HEK293T (cell line): ENCODE measurements at regions not wholly inside any gene's neighbourhood (a gene's known extent, or its start where the extent isn't known, plus 50 kb on each side); places are given as distances from the start of the nearest gene placed in this dataset.

Source experiments
- ELF4 ChIP-seq: fragments of 450-650 bp; IDR thresholded peaks from 2 replicates; pipeline ENCODE4 v1.6.1; 2017; ENCODE audit warnings: antibody characterized with exemption
- FOXA1 ChIP-seq: fragments of 450-650 bp; IDR thresholded peaks from 2 replicates; pipeline ENCODE4 v1.6.1; 2016; ENCODE audit warnings: mild to moderate bottlenecking
- FOXK2 ChIP-seq: fragments of 450-650 bp; IDR thresholded peaks from 2 replicates; pipeline ENCODE4 v1.6.1; 2016; ENCODE audit warnings: mild to moderate bottlenecking
- FOXM1 ChIP-seq: fragments of 450-650 bp; IDR thresholded peaks from 2 replicates; pipeline ENCODE4 v1.6.1; 2017; ENCODE audit warnings: mild to moderate bottlenecking, borderline replicate concordance
- L3MBTL2 ChIP-seq: fragments of 450-650 bp; conservative IDR thresholded peaks from 2 replicates; pipeline ENCODE4 v1.6.1; 2016; ENCODE audit warnings: mild to moderate bottlenecking
- SP1 ChIP-seq: fragments of 450-650 bp; IDR thresholded peaks from 2 replicates; pipeline ENCODE4 v1.6.1; 2017
- TARDBP ChIP-seq: fragments of 450-650 bp; IDR thresholded peaks from 2 replicates; pipeline ENCODE4 v1.6.1; 2016

DNA sequence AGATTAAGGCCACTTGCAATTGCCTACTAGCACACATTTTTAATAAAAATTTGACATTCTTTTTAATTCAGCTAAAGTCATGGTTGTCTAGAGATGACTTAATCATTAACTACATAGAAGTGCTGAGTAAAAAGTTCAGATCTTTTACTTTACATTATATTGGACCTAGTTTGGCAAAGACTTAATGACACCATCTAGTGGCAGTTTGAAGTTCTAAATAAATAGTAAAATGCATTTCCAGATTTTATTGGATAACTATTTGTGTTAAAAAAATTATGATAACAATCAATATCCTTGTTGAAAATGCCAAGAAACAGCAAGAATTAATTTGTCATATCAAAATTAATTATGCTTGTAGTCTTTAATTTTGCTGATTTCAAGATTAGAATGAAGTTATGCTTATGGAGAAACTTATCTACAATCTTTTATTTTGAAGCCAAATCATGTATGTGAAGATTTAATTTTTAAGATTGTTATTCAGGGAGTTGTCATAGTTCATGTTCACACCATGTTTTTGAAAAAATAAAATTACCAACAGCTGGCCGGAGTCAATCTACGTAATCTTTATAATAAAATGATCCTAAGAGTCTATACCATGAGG, 69.6 kb upstream of the PJA2 start:
- no peak for TF ChIP-seq SP1
- TF ChIP-seq L3MBTL2, result no peak
- no peak for TF ChIP-seq FOXM1
- no peak for TF ChIP-seq FOXA1
- TF ChIP-seq ELF4, result no peak
- no peak for TF ChIP-seq FOXK2
- TF ChIP-seq TARDBP, result no peak
